GM10266 (cell line): ENCODE measurements at regions not wholly inside any gene's neighbourhood (a gene's known extent, or its start where the extent isn't known, plus 50 kb on each side); places are given as distances from the start of the nearest gene placed in this dataset.

Experiments used
- DNase-seq: peaks from one replicate; pipeline ENCODE4 v3.0.0; 2012; ENCODE audit errors: extremely low spot score
- TF ChIP-seq, protein P1 (sequence below): IDR thresholded peaks from 2 replicates; pipeline ENCODE4 v1.5.1; 2012; ENCODE audit warnings: mild to moderate bottlenecking, low read depth; ENCODE audit not compliant: control insufficient read depth, insufficient read depth; ENCODE audit errors: missing control alignments

- TF ChIP-seq, protein P1, sequence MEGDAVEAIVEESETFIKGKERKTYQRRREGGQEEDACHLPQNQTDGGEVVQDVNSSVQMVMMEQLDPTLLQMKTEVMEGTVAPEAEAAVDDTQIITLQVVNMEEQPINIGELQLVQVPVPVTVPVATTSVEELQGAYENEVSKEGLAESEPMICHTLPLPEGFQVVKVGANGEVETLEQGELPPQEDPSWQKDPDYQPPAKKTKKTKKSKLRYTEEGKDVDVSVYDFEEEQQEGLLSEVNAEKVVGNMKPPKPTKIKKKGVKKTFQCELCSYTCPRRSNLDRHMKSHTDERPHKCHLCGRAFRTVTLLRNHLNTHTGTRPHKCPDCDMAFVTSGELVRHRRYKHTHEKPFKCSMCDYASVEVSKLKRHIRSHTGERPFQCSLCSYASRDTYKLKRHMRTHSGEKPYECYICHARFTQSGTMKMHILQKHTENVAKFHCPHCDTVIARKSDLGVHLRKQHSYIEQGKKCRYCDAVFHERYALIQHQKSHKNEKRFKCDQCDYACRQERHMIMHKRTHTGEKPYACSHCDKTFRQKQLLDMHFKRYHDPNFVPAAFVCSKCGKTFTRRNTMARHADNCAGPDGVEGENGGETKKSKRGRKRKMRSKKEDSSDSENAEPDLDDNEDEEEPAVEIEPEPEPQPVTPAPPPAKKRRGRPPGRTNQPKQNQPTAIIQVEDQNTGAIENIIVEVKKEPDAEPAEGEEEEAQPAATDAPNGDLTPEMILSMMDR, result no peak
- DNase-seq, result no peak
Observed at GRCh38 chr9:106052166-106052565, 357.8 kb downstream of the TMEM38B start.

GRCh38 chr9:106052735-106053134 is 358.4 kb downstream of the TMEM38B start:
- TF ChIP-seq, protein P1, result no peak
- DNase-seq, result no peak

DNA sequence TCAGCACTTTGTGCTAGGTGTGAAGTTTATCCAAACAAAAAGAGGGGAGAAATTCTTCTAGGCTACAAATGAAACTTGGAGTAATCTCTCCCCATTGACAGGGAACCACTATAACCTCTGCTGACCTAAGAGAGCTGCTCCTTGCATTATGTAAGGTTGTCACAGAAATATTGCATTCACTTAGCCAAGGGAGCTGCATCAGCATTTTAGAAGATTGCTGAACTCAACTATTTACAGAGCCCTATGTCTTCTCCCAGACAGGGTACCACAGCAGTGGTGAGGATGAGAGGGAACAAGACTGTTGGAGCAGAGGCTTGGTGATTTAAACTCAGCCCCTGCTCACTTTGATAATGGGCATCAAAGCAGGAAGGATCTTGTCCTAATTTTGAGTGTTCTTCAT is 362.0 kb downstream of the TMEM38B start:
- DNase-seq, result no peak
- TF ChIP-seq, protein P1, result no peak

DNA sequence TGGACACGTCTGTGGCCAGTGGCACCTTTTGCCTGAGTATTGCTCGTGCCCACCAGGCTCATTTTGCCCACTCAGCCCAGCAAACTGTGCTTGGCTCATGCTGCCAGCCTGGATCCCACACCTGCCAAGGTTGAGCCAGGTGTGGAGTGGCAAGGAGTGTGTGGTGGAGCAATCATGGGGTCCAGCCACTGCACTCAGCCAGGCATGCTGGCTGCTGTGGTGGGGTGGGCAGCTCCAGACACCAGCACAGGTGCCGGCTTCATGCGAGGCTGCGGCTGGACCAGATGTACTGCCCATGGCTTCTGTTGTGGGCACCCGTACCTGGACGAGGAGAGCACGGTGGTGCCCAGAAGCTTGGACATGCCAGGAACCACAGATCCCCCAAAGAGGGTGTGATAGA is 364.1 kb downstream of the TMEM38B start:
- TF ChIP-seq, protein P1, result no peak
- no peak for DNase-seq

- DNase-seq, result no peak
- TF ChIP-seq, protein P1, result no peak
Observed at GRCh38 chr9:106059886-106060285, 365.5 kb downstream of the TMEM38B start.

DNA sequence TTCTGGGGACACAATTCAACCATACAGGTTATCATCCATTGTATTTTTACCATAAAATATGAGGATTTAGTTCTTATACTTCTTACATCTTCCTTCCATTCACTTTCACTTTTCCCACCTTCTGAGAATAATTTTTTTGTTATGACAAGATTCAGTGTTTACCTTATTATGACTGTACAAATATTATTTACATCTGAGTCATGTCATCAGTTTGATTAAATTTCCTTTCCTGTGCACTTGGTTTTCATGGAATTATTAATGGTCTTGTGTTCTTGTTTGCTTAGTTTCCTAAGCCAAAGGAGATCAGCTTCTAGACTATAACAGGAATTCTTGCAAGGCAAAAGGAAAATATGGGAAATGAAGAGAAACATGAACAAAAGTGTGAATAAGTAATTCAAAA is 366.5 kb downstream of the TMEM38B start:
- TF ChIP-seq, protein P1, result no peak

GRCh38 chr9:106062250-106062649 is 367.9 kb downstream of the TMEM38B start:
- no peak for DNase-seq
- TF ChIP-seq, protein P1, result no peak

More for the DNA sequence above, 366.5 kb downstream of the TMEM38B start:
- DNase-seq, result no peak

- TF ChIP-seq, protein P1, result no peak
Observed at GRCh38 chr9:106065136-106065535, 370.8 kb downstream of the TMEM38B start.

More at GRCh38 chr9:106065136-106065535, 370.8 kb downstream of the TMEM38B start:
- DNase-seq, result no peak
